HCEC 1CT (cell line): ENCODE measurements at regions not wholly inside any gene's neighbourhood (a gene's known extent, or its start where the extent isn't known, plus 50 kb on each side); places are given as distances from the start of the nearest gene placed in this dataset.

ENCODE experiments used
- DNase-seq: peaks from one replicate; pipeline ENCODE4 v3.0.0-alpha.2; 2017

DNA sequence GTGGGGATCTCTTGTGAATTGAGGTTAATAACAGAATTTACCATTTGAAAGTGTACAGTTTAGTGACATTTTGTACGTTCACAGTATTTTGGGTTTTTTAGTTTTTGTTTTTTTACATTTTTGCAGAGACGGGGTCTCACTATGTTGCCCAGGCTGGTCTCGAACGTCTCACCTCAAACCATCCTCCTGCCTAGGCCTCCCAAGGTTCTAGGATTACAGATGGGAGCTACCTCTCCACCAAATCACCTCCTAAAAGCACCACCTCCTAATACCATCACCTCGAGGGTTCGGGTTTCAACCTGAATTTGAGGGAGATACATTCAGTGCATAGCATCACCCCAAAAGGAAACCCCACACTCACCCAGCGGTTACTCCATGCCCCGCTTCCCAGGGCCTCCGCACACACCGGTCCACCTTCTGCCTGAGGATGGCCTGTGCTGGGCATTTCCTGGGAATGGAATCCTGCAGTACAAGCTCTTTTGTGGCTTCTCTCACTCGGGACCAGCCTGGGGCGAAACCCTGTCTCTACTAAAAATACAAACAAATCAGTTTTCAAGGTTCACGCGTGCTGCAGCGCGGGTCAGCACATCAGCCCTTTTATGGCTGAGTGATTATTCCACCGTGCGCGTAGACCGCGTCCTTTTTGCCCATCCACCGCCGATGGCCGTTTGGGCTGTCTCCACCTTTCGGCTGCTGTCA is 182.7 kb upstream of the CIBAR2 start:
- no peak for DNase-seq

GRCh38 chr16:85296859-85297660 is 184.8 kb upstream of the CIBAR2 start:
- no peak for DNase-seq

DNA sequence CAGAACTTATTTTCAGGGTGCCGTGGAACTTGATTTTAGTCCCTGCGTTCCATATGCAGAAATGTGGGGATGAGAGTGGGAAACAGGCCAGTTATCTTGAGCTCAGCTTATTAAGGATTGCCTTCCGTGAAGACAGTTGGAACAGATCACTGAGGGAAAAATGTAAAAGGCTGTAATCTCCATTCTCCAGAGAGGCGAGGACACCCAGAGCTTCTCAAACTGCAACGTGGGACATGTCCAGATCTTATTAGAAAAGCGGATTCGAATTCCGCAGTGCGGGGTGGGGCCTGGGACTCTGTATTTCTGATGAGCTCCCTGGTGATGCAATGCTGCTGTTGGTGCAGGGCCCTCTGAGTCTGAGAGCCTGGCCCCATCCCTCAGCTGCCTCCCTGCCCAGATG is 185.6 kb upstream of the CIBAR2 start:
- no peak for DNase-seq

- DNase-seq = no peak
These were observed 188.2 kb upstream of the CIBAR2 start for GRCh38 chr16:85300406-85300968.

- DNase-seq = no peak
These were observed 189.0 kb upstream of the CIBAR2 start for GRCh38 chr16:85301231-85301630.

- peak; percentile 69 for DNase-seq
These were observed 190.0 kb upstream of the CIBAR2 start for GRCh38 chr16:85302018-85302847.

GRCh38 chr16:85302848-85303353 is 190.6 kb upstream of the CIBAR2 start:
- DNase-seq = no peak

DNA sequence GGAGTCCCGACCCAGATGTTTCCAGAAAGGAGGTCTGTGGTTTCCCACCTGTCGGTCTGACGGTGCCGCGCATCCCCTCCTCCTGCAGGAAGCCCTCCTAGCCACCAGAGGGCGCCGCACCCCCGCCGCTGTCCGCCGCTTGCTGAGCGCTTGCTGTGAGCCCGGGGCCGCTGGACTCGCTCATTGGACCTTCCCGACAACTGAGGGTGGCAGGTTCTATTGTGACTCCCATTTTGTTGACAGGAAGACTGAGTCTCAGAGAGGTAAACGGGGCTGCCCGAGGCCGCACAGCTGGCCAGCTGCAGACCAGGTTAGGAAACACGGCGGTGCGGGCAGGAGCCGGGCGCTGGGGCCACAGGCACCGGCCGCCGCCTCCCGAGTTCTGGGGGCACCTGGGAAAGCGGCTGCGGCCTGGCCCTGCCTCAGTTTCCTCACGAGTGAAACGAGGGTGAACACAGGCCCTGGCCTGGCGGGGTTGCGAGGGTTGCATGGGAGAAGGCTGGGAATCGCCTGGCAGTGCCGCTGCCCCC is 191.1 kb upstream of the CIBAR2 start:
- DNase-seq = no peak

DNA sequence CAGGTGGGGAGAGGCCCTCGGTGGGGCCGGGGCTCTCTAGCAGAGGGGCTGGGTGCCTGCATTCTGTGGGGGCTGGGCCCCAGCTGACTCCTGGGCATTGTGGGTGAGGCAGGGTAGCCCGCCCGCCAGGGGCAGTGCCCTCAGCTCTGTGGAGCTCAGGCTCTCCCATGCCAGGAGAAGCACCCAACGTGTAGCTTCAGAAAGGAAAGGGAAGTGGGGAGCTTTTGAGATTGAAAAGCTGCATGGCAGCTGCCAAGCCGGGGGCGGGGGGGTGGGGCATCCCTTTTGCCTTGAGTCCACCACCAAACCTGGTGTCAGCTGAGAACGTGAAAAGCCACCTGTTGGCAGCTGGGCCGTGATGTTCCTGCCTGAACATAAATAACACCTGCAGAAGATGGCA is 192.1 kb upstream of the CIBAR2 start:
- no peak for DNase-seq

GRCh38 chr16:85306071-85306792 is 194.0 kb upstream of the CIBAR2 start:
- DNase-seq = peak; percentile 57

- DNase-seq = no peak
These were observed 194.7 kb upstream of the CIBAR2 start for GRCh38 chr16:85306793-85307551.

DNA sequence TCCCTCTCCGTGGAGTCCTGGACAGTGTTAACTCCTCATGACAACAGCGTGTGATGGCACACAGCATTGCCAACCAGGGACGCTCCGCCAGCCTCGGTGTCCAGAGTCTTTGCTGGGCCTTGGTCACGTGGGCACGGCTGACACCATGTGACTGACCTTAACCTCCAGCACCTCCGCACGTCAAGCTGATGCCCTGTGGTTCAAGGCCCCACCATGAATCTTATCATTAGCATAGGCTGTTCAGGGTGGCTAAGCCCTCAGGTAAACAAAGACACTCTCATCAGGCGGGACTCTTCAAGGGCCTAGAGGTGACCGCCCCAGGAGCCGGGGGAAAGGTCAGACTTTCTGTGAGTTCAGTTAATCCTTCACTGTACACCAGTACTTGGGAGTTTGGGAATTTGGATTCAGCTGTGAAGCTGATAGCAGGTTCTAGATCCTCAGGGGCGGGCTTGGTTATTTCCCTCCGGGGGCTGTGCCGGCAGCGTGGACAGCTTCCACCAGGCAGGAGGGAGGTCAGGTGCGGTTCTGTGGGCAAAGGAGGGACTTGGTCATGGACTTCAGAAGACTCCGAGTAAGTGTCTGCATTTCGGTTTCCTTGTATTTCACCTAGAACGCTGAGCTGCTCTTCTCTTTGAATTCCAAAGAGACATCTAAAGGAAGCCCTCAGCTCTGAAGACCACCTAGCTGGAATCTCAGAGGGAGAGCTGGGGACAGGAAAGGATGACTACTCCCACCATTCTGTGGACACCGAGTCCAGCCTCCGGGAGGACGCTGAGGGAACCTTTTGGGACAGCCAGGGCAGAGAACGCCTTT is 195.5 kb upstream of the CIBAR2 start:
- DNase-seq = no peak

DNA sequence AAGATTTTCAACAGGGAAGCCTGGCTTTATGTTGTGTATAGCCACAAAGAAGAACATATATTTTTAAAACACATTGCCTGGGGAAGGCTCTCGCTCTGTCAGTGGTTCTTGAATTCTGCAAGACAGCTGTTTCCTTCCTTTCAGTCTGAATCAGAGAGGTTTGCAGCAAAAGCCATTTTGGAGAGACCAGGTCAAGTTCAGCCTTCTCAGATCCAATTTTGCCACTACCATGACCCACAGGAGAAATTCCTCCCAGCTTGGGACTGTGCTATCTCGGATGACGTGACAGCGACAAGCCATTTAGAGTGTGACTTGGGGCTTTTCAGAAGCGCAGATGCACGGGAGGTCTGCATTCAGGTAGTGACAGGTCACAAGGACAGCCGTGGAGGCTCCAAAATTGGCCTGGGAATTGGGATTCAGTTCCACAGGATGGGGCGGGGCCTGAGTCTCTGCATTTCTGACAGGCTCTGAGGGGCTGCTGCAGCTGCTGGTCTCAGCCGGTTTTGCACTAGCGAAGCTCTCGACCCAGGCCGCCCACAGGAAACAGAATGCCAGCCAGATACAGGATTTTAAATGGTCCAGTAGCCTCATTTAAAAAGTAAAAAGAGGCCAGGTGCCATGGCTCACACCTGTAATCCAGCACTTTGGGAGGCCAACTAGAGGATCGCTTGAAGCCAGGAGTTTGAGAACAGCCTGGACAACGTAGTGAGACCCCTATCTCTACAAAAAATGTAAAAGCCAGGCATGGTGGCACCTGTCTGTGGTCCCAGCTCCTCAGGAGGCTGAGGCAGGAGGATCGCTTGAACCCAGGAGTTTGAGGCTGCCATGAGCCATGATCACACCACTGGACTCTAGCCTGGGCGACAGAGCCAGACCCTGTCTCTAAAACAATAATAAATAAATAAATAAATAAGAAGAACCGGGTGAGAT is 196.6 kb upstream of the CIBAR2 start:
- no peak for DNase-seq

- no peak for DNase-seq
These were observed 197.7 kb upstream of the CIBAR2 start for GRCh38 chr16:85309656-85310587.

DNA sequence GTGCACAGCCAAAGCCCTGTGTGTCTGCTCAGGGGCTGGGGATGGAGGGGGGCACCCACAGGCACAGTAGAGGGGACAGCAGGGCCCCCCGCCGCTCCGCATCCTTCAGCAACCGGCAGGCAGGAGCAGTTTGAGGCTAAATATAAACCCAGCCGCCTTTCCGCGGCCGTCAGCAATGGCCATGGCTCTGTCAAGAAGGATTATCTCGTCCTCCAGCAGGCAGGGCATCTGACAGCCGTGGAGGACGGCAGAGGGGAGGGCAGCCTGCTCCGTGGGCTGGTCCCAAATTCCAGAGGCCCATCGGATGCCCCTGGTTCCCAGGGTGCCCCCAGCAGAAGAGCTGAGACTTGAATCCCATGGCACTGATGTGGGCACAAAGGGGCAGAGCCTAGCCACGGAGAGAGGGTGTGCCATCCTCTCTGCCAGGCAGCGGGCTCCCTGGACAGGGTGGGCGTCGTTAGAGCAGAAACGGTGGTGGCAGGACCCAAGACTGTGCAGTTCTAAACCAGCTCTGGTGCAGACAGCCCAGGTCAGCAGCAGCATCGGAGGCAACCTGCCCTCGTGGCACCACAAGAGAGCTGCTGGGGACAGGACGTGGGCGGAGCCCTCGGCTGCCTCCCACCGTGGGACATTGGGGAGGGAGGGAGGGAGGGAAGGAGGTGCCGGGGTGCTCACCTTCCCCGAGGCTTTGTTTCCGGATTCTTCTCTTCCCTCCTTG is 198.8 kb upstream of the CIBAR2 start:
- DNase-seq = no peak

DNA sequence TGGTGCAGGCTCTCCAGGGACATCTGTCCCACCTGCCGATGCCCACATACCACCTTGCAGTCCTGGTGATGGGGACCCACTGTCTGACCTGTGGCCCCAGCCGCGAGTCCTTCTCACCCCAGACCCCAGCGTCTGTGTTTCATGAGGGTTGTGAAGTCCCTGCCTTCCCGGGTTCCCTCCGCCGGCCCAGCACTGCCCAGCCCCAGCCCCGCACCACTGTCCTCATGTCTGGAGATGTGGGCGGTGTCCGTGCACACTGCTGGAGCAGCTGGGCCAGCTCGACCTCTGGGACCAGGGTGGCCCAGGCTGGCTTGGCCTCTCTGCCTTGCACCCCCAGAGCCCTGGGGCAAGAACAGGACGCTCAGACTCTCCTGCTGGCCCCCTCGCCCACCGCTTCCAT is 199.5 kb upstream of the CIBAR2 start:
- DNase-seq = no peak

DNA sequence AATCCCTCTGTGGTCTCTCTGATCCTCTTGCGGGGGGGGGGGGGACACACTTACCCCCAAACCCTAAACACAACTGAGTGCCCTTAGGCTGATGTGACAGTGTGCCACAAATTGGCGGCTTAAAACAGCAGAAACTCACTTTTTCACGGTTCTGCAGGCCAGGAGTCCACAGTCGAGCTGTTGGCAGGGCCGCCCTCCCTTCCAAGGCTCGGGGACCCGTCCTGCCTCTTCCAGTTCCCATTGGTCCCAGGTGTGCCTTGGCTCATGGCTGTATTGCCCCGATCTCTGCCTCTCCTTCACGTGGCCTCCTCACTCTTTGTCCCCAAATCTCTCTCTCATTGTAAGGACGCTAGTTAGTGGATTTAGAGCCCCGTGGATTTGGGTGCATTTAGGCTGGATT is 199.9 kb upstream of the CIBAR2 start:
- no peak for DNase-seq
